Hypothalamus (tissue), 51 donors: ENCODE measurements at regions not wholly inside any gene's neighbourhood (a gene's known extent, or its start where the extent isn't known, plus 50 kb on each side); places are given as distances from the start of the nearest gene placed in this dataset.
"Not testable (repeated sequence)": the region's sequence is repeated elsewhere in the genome, so short reads cannot be mapped to it uniquely, and the experiment has no call there.

Experiments used
- DNase-seq, 51 donors: peaks; one replicate each; lab custom pipeline; 2025; lab: John Stamatoyannopoulos, UW

DNA sequence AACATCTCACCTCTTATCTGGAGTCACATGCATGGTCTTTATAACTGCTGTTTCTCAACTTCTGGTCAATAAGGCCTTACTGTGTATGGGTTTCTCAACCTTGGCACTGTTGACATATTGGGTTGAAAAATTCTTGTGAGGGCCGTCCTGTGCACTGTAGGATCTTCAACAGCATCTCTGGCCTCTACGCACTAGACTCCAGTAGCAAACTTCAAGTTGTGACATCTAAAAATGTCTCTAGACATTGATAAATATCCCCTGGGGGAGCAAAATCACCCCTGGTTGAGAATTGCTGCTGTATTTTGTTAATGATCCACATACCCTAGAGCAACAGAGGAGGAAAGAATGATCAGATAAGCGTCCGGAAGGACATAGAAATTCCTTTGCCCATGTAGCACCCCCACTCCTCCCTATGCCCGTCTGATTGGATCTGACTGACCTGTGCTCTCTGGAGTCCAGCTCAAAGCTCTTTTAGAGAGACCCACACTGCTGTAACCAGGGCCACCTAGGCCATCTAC is 423.5 kb upstream of the ZMIZ1 start:
- DNase-seq = no peak

GRCh38 chr10:78645975-78646374 is 422.8 kb upstream of the ZMIZ1 start:
- DNase-seq = no peak

GRCh38 chr10:78648256-78648860 is 420.4 kb upstream of the ZMIZ1 start:
- no peak for DNase-seq

DNA sequence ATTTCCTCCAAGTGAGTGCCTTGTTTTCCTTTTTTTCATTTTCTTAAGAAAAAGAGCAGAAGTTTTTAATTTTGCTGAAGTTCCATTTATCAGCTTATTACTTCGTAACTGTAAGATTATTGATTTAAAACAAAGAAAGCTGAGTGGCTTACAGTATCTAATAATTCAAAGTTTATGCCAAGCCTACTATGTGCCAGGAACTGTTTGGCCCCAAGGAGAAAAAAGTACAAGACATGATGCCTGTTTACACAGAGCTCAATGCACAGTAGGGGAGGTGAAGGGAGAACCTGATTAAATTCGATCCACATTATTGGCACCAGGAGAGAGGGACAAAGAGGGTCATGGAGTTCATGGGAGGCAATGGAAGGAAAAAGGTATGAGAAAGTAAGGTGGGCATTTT is 419.3 kb upstream of the ZMIZ1 start:
- no peak for DNase-seq

GRCh38 chr10:78650122-78650521 is 418.6 kb upstream of the ZMIZ1 start:
- peak in 1 of 51 donors; percentile 14 for DNase-seq

DNA sequence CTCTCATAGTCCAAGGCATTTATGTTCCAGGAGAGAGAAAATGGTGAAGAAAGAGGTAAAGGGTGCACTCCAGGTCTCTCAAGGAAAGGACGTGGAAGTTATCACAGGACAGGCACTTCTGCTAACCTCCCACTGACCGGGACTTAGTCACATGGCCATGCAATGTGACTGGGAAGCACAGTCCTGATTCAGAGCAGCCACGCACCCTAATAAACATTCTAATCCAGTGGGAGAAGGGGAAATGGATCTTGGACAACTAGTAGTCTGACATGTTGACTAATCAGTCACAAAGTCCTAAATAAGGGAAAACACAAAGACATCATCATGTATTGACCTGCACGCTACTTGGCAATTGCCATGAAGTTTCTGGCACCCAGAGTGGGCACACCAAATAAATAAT is 417.5 kb upstream of the ZMIZ1 start:
- no peak for DNase-seq

GRCh38 chr10:78653555-78653954 is 415.2 kb upstream of the ZMIZ1 start:
- DNase-seq = no peak

GRCh38 chr10:78654047-78654590 is 414.6 kb upstream of the ZMIZ1 start:
- no peak for DNase-seq

GRCh38 chr10:78655979-78656378 is 412.8 kb upstream of the ZMIZ1 start:
- DNase-seq = no peak

- DNase-seq = peak in 38 of 51 donors; percentile 10 to 75 (median 43)
Observed at GRCh38 chr10:78656417-78657162, 412.2 kb upstream of the ZMIZ1 start.

DNA sequence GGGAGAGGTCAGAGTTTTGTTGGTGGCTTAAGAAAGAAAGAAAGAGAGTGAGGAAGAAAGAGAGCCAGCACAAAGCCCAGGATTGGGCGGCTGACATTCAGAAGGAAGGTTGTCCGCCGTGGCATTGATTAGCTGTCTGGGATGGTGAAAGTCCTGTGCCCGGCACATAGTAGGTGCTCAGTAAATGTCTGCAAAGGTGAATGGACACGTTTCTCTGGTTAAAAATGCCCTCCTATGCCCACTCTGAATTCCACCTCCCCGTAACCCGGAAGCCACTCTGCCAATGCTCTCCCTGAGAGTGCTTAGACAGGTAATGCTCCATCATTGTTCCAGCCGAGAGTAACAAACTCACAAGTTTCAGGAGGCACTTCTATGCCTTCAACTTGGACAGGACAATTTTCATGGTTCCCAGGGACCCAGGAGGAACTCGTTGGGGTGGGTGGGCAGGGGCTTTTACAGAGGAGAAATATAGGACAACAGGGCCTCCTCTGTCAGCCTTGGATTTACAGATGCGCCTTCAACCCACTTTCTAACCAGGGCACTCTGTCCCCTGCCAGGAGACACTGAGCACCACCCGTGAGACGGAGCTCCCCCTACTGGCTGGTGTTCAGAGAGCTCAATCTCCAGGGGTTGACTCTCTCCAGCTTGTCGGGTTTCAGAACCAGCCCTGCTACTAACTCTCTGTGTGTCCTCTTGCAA is 411.5 kb upstream of the ZMIZ1 start:
- peak in 43 of 51 donors; percentile 2 to 78 (median 41) for DNase-seq

DNA sequence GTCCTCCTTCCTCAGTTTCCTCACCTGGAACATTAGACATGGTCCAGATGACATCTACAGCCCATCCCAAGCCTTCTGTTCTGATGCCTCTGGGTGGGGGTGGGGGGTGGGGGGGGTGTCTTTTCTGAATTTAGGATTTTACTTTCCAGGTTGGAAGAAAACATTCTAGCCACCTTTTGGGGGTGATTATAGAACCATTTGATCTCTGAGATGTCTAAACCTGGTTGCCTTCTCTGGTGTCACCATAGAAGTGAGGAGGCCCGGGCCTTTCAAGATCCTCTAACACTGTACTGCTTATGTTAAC is 411.0 kb upstream of the ZMIZ1 start:
- DNase-seq = no peak

GRCh38 chr10:78658645-78659597 is 409.8 kb upstream of the ZMIZ1 start:
- DNase-seq = no peak

- no peak for DNase-seq
Observed at GRCh38 chr10:78659598-78659967, 409.2 kb upstream of the ZMIZ1 start.

GRCh38 chr10:78660446-78661106 is 408.2 kb upstream of the ZMIZ1 start:
- no peak for DNase-seq

GRCh38 chr10:78663721-78664120 is 405.0 kb upstream of the ZMIZ1 start:
- DNase-seq = no peak

GRCh38 chr10:78664929-78665553 is 403.7 kb upstream of the ZMIZ1 start:
- no peak for DNase-seq

DNA sequence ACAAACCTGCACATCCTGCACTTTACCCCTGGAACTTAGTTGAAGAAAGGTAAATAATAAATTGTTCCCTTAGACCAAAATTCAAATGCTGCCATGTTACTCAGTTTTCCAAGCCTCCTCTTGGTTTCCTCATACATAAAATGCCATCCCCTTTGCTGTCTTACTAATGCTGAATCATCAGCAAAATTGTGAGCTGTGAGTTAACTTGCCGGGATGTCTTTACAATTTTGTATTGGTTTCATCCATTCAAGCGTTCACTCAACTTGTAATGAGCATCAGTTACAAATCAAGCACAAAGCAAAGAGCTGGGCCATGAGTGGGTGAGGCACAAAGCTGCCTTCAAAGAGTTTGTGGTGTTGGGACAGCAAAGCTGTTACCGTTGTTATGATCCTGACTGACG is 395.8 kb upstream of the ZMIZ1 start:
- DNase-seq = no peak

GRCh38 chr10:78681141-78681540 is 387.6 kb upstream of the ZMIZ1 start:
- not testable (repeated sequence) for DNase-seq
